WTC11 (cell line): ENCODE measurements at regions not wholly inside any gene's neighbourhood (a gene's known extent, or its start where the extent isn't known, plus 50 kb on each side); places are given as distances from the start of the nearest gene placed in this dataset.

Experiments
- CBFB ChIP-seq: sonication (generic); formaldehyde crosslinking; IDR thresholded peaks from 2 replicates; pipeline ENCODE4 v1.8.1; 2022; ENCODE audit warnings: mild to moderate bottlenecking, low read depth, missing genetic modification reagents
- CTCF ChIP-seq: fragments of 200-600 bp; IDR thresholded peaks from 2 replicates; pipeline ENCODE4 v1.8.0; 2022; ENCODE audit warnings: antibody characterized with exemption
- SMAD4 ChIP-seq: sonication (generic); formaldehyde crosslinking; IDR thresholded peaks from 2 replicates; pipeline ENCODE4 v1.8.0; 2022; ENCODE audit warnings: mild to moderate bottlenecking, missing genetic modification reagents
- ZNF423 ChIP-seq: fragments of 250-450 bp; sonication (Bioruptor Pico); IDR thresholded peaks from 2 replicates; pipeline ENCODE4 v2.1.2; 2022; ENCODE audit warnings: mild to moderate bottlenecking, moderate library complexity

GRCh38 chr10:130728531-130729215 lies 582.8 kb downstream of the TCERG1L start:
- TF ChIP-seq SMAD4 (CRISPR knock-in tag) (no peak), CTCF (no peak), ZNF423 (CRISPR knock-in tag) (no peak), CBFB (CRISPR knock-in tag) (no peak)
